ENCODE measurements at regions not wholly inside any gene's neighbourhood (a gene's known extent, or its start where the extent isn't known, plus 50 kb on each side); places are given as distances from the start of the nearest gene placed in this dataset.

GRCh38 chr7:3112479-3113134, 68.9 kb upstream of the CARD11 start:
- no peak for TF ChIP-seq POLR2A (IDR thresholded peaks at IDR 0.05)
- TF ChIP-seq CTCF (IDR thresholded peaks at IDR 0.05) = no peak
- TF ChIP-seq EP300 (IDR thresholded peaks at IDR 0.05; ENCODE audit: low read depth) = no peak
- no peak for TF ChIP-seq POLR2AphosphoS5 (IDR thresholded peaks at IDR 0.05)
